CD4-positive, alpha-beta T cell treated with Interleukin-4 for 4 hours (primary cell): ENCODE measurements at regions not wholly inside any gene's neighbourhood (a gene's known extent, or its start where the extent isn't known, plus 50 kb on each side); places are given as distances from the start of the nearest gene placed in this dataset.
"Not testable (repeated sequence)": the region's sequence is repeated elsewhere in the genome, so short reads cannot be mapped to it uniquely, and the experiment has no call there.

Experiments
- DNase-seq: peaks from one replicate; pipeline ENCODE4 v3.0.0-alpha.2; 2020

DNA sequence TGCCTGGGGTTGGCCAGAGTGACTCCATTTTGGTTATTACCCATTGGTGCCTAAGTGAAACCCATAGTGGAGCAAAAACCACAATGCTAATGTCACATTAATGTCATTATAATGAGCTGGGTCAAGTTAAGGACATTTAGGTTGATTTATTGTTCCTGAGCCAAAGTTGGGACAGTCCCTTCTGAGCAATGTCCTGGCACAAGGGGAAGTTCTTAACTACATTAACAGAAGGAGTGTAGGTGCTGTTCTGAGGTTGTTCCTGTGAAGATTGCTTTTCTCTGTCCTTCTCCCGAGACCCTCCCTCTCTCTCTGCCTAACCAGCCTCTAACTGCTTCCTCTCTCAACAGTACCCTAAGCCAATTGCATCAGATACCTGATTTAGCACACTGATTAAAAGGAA lies 1956.8 kb upstream of the PCDH10 start:
- no peak for DNase-seq

DNA sequence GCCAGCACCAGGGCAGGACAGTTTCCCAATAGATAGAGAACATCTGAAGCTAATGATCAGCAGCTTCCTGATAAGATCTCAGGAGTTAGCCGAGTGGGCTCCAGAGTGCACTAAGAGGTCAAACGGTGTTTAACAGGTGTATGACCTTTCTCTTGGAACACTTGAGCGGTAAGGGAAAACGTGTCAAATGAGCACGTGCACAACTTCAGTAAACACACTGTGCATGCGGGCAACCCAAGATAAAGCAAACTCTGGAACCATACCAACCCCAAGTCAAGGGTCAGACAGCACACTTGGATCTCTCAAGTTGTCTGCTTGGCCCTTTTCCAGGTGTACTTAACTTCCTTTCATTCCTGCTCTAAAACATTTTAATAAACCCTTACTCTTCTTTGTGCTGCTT lies 1941.5 kb upstream of the PCDH10 start:
- no peak for DNase-seq

DNA sequence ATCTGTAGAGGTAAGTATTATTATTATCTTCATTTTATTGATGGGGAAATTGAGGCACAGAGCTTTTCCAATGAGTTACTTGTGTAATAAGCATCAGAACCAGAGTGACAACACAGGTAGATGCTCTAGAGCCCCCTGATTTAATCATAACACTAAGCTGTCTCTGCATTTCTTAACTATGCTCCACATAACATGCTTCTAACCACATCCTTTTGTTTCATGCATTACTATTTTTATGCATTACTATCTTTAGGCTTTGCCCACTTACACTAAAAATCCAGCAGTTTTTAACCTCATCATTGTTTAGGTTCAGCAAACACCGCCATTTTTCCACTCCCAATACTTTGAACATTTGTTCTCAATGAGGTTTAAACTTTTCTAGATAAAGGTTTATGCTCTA lies 1900.8 kb upstream of the PCDH10 start:
- no peak for DNase-seq

DNA sequence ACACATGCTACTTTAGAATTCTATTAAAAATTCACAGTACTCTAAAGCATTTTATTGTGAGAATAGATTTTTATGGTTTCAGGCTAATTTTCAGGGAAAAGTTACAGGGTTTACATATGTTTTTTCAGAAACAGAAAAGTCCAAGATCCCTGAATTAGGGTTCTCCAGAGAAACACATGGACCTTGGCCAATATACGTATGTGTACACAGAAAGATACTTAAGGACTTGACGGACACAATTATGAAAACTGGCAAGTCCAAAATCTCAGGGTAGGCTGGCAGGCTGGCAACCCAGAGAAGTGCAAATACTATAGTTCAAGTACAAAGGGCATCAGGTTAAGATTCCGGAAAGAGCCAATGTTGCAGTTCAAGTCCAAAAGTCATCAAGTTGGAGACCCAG lies 1897.8 kb upstream of the PCDH10 start:
- no peak for DNase-seq

DNA sequence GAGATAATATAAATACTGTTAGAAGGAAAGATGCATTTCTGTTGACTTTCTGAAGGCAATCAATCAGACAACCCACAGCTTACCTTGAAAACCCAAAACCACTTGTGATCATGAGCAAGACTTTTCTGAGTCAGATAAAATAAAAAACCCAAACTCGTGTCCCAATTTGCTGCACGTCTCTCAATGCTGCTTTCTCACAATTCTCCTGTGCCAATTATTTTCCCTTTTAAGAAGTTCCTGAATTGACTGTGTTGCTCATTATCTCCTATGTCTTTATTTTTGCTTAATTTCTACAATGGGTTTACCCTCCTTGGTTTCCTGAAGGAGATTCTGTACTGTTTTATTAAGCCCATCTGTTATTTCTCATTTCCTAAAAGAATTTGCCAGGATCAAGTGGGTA lies 1891.9 kb upstream of the PCDH10 start:
- no peak for DNase-seq

DNA sequence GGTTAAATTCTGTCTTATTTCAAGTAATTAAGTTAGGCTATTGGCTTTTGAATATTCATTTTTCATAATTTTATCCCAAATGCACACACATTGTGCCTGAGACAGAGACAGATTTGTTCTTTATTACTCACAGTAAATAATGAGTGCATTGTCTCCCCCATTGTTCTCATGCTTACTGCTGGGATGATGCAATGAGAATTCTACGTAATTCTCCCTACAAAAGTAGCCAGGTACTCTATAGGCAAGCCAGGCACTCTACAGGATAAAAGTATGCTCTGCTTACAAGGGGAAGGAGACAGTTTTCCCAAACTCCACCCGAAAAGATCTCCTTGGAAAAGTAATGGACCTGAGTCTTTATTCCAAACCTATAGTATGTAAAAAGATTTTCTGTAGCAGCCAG lies 1890.7 kb upstream of the PCDH10 start:
- DNase-seq, result no peak

DNA sequence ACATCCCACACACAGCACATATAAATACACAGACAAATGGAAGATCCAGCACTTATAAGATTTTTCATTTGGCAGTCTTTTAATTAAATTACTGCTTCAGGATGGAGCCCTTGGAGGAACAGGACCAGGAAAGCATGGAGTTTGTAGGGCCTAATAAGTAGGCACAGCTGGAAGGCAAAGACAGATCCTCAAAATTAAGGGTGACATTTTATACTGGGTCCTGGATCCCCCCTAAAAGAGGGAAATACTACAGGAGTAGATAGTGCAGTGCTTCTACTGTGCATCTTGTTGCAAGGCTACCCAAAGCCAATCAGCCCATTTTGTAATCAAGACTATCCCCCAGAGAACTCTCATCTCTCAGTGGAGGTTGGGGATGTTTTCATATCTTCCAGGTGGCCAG lies 1860.7 kb upstream of the PCDH10 start:
- no peak for DNase-seq

DNA sequence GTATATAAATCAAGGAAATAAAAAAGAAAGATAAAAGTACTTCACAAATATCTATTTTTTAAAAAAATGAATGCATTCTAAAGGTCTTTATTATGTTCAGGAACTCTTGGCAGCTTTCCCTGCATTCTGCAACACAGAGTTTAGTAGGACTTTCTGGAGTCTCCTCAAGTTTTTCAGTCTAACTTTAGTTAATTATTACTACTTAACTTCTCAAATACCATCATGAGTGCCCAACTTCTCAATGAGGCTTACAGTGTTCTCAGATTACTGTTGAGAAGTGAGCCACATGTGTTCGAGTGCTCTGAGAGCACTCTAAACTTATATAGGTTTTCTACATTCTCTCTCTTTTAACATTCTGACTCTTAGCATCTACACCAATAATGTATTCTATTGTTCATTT lies 1852.9 kb upstream of the PCDH10 start:
- no peak for DNase-seq

DNA sequence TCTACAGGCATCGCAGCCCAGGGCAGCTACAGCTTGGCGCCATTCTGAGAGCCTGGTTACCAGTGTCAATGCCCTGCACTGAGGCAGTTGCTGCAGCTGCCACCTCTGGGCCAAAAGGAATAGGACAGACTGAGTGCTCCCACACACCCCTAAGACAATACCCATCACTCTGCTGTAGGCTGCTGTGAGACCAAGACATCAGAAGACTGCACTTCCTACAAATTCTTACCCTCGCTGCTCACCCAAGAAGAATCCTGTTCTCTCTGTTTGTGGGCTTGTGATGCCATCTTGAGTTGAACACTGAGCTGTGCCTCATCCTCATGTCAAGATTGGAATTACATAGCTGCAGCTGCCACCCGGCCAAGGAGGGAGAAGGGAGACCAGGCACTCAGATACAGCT lies 1847.0 kb upstream of the PCDH10 start:
- no peak for DNase-seq

DNA sequence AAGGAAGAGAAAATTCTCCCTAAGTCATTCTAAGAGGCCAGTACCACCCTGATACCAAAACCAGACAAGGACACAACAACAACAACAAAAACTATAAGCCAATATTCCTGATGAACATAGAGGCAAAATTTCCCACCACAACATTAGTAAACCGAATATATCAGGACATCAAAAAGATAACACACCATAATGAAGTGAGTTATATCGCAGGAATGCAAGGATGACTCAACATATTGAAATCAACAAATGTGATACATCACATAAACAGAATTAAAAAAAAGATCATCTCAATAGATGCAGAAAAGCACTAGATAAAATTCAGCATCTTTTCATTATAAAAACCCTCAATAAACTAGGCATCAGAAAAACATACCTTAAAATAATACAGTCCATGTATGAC lies 1844.4 kb upstream of the PCDH10 start:
- no peak for DNase-seq

DNA sequence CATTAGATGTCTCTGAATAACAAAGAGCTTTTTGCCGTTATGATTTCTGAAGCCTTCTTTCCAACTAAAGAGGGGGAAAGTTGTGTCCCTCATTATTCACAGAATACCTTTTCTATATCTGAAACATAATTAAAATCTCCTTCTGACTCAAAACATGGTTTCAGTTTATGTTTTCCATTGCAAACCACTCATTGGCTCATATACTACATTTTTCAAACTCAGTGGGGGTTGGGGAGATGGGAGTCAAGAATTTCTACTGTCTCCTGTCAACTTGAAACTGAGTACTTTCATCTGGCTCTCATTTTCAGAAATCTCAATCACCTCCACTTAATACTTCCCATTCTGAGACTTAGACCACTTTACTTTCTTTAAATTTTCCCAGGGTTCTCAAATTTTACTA lies 1839.5 kb upstream of the PCDH10 start:
- no peak for DNase-seq

DNA sequence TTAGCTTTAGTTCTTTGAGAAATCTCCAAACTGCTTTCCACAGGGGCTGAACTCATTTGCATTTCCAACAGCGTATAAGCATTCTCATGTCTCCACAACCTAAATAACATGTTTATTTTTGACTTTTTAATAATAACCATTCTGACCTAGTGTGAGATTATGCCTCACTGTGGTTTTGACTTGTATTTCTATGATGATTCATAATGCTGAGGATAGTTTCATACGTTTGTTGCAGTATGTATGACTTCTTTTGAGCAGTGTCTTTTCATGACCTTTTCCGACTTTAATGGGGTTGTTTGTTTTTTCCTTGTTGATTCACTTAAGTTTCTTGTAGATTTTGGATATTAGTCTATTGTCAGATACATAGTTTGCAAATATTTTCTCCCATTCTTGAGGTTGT lies 1833.0 kb upstream of the PCDH10 start:
- DNase-seq, result no peak

DNA sequence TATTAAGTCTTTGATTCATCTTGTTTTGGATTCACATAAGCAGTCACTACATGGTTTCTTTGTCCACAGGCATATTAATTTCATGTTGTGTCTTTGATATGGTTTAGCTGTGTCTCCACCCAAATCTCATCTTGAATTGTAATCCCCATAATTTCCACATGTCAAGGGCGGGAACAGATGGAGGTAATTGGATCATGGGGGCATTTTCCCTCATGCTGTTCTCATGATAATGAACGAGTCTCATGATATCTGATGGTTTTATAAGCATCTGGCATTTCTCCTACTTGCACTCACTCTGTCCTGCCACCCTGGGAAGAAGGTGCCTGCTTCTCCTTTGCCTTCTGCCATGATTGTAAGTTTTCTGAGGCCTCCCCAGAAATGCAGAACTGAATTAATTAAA lies 1811.2 kb upstream of the PCDH10 start:
- DNase-seq, result no peak

DNA sequence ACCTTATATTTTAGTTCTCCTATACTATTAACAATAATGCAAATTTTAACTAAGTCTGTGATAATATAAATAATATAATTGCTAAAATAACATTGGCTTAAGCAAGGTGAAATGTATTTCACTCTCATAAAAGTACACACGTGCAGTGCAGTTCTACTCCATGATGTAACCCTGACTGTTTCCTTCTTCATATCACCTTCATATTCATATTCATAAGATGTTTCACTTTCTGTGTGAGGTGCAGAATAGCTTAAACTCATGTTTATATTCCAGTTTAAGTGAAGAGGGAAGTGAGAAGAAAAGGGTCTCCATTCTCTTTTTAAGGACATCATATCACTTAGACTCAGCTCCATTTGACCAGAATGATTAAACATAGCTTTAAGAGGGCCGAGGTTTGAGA lies 1810.0 kb upstream of the PCDH10 start:
- no peak for DNase-seq

DNA sequence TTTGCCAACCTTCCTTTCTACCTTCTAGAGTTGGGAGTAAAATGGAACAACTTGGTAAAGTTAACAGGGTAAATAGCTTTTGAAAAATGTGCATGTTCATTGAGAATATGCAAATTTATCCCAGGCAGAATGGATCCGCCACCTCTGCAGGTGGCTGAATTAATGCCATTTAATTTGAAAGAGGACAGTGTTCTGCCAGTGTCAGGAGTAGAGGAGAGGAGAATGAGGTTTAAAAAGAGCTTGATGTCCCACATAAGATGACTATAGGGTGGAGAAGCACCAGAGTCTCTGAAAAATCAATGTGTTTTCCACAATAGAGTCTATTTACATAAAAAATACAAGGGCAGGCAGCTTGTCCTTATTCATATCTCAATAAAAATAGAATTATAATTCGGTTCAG lies 1804.3 kb upstream of the PCDH10 start:
- DNase-seq, result no peak

DNA sequence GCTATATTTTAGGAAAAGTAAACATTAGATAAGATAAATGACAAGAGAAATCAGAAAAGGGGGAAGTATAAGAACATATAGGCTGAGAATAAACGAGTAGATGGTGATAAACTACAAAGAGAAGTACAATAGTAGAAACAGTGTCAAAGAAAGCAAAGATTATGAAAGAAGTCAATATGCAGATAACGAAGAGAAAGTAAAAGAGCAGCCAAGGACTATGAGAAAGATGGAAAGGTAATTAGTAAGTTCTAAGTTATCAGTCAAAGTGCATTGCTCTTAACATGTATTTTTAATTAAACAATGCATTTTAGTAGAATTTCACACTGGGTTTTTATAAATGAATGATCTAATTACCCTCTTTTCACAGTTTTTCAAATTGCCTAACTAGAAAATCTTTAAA lies 1801.3 kb upstream of the PCDH10 start:
- no peak for DNase-seq

DNA sequence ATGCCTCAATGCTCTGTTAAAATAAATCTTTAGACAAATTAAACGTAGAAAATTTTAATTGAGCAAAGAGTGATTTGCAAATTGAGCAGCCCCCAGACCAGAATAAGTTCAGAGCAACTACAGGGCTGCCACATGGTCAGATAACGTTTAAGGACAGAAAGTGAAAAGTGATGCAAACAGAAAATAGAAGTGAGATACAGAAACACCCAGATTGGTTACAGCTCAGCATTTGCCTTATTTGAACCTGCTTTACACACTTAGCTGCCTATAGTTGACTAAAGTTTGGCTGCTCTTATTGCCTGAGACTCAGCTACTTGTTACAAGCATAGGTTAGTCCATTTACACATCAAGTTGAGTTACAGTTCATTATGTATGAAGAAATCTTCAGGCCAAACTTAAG lies 1800.8 kb upstream of the PCDH10 start:
- DNase-seq, result no peak

DNA sequence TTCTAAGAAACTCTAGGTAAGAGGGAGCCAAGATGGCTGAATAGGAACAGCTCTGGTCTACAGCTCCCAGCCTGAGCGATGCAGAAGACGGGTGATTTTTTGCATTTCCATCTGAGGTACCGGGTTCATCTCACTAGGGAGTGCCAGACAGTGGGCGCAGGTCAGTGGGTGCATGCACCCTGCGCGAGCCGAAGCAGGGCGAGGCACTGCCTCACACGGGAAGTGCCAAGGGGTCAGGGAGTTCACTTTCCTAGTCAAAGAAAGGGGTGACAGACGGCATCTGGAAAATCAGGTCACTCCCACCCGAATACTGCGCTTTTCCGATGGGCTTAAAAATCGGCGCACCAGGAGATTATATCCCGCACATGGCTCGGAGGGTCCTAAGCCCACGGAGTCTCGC lies 1796.7 kb upstream of the PCDH10 start:
- DNase-seq, result not testable (repeated sequence)

DNA sequence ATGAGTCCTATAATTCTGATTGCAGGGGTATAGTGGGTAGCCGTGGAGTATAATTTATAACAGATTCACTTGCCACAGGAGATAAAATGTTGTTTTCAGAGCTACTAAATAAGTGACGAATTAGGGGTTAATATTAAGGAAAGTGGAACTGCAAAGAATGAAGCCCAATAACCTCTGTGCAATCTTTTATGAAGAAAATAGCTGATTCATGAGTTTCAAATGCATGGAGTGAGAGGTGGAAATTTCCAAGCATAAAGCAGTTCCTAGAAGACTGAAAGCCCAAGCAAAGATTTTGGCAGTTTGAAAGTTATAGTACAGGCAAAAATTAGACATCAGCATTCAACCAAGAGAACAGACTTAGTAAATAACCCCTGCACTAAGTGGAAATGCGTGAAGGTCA lies 1782.4 kb upstream of the PCDH10 start:
- DNase-seq, result no peak

DNA sequence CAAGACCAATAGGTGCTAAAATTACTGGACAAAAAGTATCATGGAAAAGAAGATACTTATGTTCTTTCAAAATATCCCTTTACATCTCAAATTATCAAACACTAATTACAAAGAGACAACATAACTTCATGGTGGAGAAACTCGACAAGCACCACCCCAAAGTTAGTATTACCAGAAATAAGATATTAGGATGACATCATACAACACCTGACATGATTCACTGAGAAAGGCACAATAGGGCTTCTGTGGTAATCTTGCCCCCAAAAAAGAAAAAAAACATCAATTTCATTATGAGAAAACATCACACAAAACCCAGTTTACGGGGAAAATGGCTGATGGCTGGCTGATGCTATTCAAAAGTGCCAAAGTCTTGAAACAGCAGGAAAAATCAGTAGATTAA lies 1781.7 kb upstream of the PCDH10 start:
- DNase-seq, result no peak

DNA sequence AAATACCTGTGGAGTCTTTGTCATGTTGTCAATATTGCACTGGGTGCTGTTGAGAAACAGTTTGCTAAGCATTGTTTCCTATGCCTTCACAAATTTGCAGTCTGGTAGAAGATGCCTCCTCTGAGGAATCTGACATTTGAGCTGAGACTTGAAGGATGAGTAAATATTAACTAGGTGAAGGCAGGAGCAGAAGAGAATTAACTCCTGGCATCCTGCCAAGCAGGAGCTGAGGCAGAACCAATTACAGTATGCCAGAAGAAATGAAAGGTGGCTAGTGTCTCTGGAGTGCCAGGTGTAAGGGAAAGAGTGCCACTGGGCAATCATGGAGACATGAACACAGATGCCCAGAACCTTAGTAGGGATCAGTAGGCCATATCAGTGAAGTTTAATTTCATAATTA lies 1778.2 kb upstream of the PCDH10 start:
- no peak for DNase-seq

DNA sequence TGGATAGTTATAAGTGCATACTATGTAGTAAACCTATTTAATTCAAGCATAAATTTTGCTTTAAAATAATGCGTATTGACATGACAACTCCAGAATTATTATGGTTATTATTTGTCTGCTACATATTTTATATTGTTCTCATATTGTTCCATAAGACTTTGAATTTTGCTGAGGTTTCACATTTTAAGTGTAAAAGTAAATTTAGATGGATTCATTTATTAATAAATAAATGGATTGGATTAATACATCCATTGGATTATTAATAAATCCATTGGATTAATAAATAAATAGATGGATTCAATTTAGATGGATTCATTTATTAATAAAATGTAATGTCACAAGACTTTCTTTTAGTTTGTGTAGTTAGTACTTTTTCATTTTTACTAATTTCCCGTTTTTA lies 1768.0 kb upstream of the PCDH10 start:
- DNase-seq, result no peak

DNA sequence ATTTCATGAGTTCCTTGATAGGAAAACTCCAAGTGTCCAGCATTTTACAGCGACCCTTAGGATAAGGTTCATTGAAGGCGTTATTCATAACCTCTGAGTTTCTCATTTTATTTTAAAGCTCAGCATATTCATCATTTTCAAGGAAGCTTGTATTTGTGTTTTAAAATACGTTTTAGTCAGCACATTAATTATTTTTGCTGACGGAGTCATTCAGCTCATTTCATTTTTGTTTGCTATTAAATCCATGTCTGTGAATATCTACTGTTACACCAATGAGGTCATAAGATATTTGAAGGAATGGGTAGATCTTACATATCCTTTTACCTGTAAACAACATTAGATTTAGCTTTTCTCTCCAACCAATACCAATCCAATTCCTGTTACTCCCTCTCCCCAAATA lies 1766.3 kb upstream of the PCDH10 start:
- DNase-seq, result no peak

DNA sequence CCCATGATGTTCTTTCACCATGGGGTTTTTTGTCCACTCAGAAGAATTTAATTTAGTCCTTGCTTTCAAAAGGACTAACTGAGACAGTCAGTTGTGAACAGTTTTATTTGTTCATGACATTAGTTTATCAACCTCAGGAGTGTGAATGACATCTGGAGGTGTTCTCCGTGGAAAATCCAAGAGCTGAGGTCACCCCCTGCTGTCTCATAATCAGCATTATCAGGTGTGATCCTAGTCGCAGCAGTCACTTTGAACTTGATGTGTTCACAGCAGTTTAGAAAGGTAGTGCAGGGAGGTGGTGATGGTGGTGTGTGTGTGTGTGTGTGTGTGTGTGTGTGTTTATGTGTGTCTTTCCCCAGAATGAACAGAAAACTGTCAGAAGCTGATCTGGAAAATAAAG lies 1760.8 kb upstream of the PCDH10 start:
- DNase-seq, result no peak

DNA sequence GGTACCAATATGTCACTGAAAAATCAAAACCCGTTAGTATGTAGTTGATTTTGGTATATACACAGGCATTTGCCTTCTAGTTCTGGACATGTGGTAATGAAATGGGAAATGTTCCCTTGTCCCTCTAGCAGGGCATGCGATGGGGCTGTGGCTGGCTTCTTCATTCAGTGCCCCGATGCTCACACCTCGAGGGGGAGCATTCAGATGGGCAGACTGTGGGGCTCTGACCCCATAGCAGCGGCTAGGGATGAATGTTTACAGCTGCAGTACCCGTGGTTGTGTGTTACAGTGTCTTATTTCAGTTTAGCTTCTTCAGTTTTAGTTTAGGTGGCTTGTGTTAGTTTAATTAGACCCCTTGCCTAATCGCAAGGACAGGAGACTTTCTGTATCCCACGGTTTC lies 1741.0 kb upstream of the PCDH10 start:
- no peak for DNase-seq

DNA sequence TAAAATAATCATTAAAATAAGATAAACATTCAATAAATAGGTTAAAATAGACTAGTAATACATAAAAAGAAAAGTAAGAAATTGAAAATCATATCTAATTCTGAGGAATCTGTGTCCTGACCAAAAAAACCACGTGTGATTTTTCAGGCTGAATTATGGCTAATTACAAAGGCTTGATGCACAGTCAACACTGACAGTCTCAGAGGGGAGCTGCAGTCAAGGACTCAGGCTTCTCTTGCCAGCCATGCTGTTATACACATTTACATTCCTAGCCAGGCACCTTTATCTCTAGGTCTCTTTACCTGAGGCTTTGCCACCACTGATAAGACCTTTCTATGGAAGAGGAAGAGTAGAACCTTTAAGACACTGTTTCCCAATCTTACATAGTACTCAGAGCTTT lies 1737.7 kb upstream of the PCDH10 start:
- no peak for DNase-seq

DNA sequence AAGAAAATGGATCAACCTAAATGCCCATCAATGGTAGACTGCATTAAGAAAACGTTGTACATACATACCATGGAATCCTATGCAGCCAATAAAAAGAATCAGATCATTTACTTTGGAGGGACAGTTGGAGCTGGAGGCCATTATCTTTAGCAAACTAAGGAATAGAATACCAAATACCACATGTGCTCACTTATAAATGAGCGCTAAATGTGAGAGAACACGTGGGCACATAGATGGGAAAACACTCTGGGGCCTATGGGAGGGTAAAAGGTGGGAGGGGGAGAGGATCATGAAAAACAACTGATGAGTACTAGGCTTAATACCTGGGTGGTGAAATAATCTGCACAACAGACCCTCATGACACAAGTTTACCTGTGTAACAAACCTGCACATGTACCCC lies 1729.9 kb upstream of the PCDH10 start:
- no peak for DNase-seq
